Heart left ventricle (tissue), 13 donors: ENCODE measurements at regions not wholly inside any gene's neighbourhood (a gene's known extent, or its start where the extent isn't known, plus 50 kb on each side); places are given as distances from the start of the nearest gene placed in this dataset.

Source experiments
- CTCF ChIP-seq, 12 donors: fragments of 200-600 bp; sonication (generic) in 4 of 12; IDR thresholded peaks; one replicate each; pipeline versions ENCODE4 v1.5.0 to v1.8.0; 2018 to 2022; ENCODE audit warnings: antibody characterized with exemption in 12 of 12, mild to moderate bottlenecking in 5 of 12
- POLR2A ChIP-seq, 2 donors: fragments of 450-650 bp; IDR thresholded peaks; one replicate each; pipeline ENCODE4 v1.6.1; 2017; ENCODE audit warnings: antibody characterized with exemption in 2 of 2, mild to moderate bottlenecking in 2 of 2, moderate library complexity in 2 of 2
- donor health status: ischemic (EF 13 %, LVEDD 7.1; RV severe dilation, severe dysfunction).
- donor health status: DM: no; HTN: yes; CAD: no.
- donor health status: DM: no; HTN: no; CAD: no.
- donor health status: ischemic (EF 25% LVEDD 6.9; RV normal size, moderate dysfunction).
- donor health status: ischemic (EF 25% LVEDD 5.7; RV mildly dilated, moderate dysfunction).
- donor health status: ischemic (EF 35%, LVEDD 5.7; RV mildly dilated, moderate dysfunction).
- donor health status: nonischemic (EF 11% LVEDD 7.7; RV severe dilation, severe dysfunction).
- donor health status: DM: yes; HTN: yes; CAD: no.
- donor health status: PGD.
- donor health status: ischemic (EF 29% LVEDD 5.4; RV normal size, mild dysfunction).
- donor health status: nonischemic (EF 23%, LVEDD 6.1; RV moderate dilation, normal function).

- TF ChIP-seq CTCF (IDR thresholded peaks at IDR 0.05) (no peak), POLR2A (IDR thresholded peaks at IDR 0.05) (no peak)
These were observed 143.0 kb downstream of the HNMT start for GRCh38 chr2:138107288-138107687.
